ENCODE measurements at regions not wholly inside any gene's neighbourhood (a gene's known extent, or its start where the extent isn't known, plus 50 kb on each side); places are given as distances from the start of the nearest gene placed in this dataset.

- DNase-seq (ENCODE audit: low read depth in 2 of 2), result no peak
Measured at GRCh38 chr16:62985722-62986121, 949.5 kb upstream of the CDH8 start.

- DNase-seq (ENCODE audit: low read depth in 2 of 2), result no peak
Measured at GRCh38 chr16:62978451-62978850, 942.2 kb upstream of the CDH8 start.

- DNase-seq (ENCODE audit: low read depth in 2 of 2), result no peak
Measured at GRCh38 chr16:62977876-62978275, 941.6 kb upstream of the CDH8 start.

- no peak for DNase-seq (ENCODE audit: low read depth in 2 of 2)
Measured at GRCh38 chr16:62974424-62974823, 938.2 kb upstream of the CDH8 start.

GRCh38 chr16:62970851-62971250, 934.6 kb upstream of the CDH8 start:
- DNase-seq (ENCODE audit: low read depth in 2 of 2), result no peak

- no peak for DNase-seq (ENCODE audit: low read depth in 2 of 2)
Measured at GRCh38 chr16:62969711-62970318, 933.6 kb upstream of the CDH8 start.

GRCh38 chr16:62967611-62968010, 931.4 kb upstream of the CDH8 start:
- DNase-seq (ENCODE audit: low read depth in 2 of 2), result no peak

GRCh38 chr16:62967163-62967562, 930.9 kb upstream of the CDH8 start:
- DNase-seq (ENCODE audit: low read depth in 2 of 2), result no peak

GRCh38 chr16:62966626-62967025, 930.4 kb upstream of the CDH8 start:
- DNase-seq (ENCODE audit: low read depth in 2 of 2), result no peak

- no peak for DNase-seq (ENCODE audit: low read depth in 2 of 2)
Measured at GRCh38 chr16:62965831-62966230, 929.6 kb upstream of the CDH8 start.

- no peak for DNase-seq (ENCODE audit: low read depth in 2 of 2)
Measured at GRCh38 chr16:62963846-62964245, 927.6 kb upstream of the CDH8 start.

GRCh38 chr16:62955033-62955349, 918.8 kb upstream of the CDH8 start:
- no peak for DNase-seq (ENCODE audit: low read depth in 2 of 2)

GRCh38 chr16:62954144-62955032, 918.1 kb upstream of the CDH8 start:
- DNase-seq (ENCODE audit: low read depth in 2 of 2), result no peak

- DNase-seq (ENCODE audit: low read depth in 2 of 2), result no peak
Measured at GRCh38 chr16:62950351-62950750, 914.1 kb upstream of the CDH8 start.

GRCh38 chr16:62940569-62940968, 904.3 kb upstream of the CDH8 start:
- no peak for DNase-seq (ENCODE audit: low read depth in 2 of 2)

GRCh38 chr16:62939687-62940086, 903.4 kb upstream of the CDH8 start:
- DNase-seq (ENCODE audit: low read depth in 2 of 2), result no peak

GRCh38 chr16:62933929-62934328, 897.7 kb upstream of the CDH8 start:
- no peak for DNase-seq (ENCODE audit: low read depth in 2 of 2)

GRCh38 chr16:62929593-62929992, 893.4 kb upstream of the CDH8 start:
- DNase-seq (ENCODE audit: low read depth in 2 of 2), result no peak

- DNase-seq (ENCODE audit: low read depth in 2 of 2), result no peak
Measured at GRCh38 chr16:62927122-62927521, 890.9 kb upstream of the CDH8 start.

GRCh38 chr16:62926121-62926801, 890.0 kb upstream of the CDH8 start:
- no peak for DNase-seq (ENCODE audit: low read depth in 2 of 2)

GRCh38 chr16:62921904-62922303, 885.7 kb upstream of the CDH8 start:
- no peak for DNase-seq (ENCODE audit: low read depth in 2 of 2)

GRCh38 chr16:62913924-62914323, 877.7 kb upstream of the CDH8 start:
- no peak for DNase-seq (ENCODE audit: low read depth in 2 of 2)

GRCh38 chr16:62913333-62913732, 877.1 kb upstream of the CDH8 start:
- no peak for DNase-seq (ENCODE audit: low read depth in 2 of 2)

All from fibroblast of skin of left quadriceps (primary cell).